Left forelimb (tissue), 1 donor: ENCODE measurements at regions not wholly inside any gene's neighbourhood (a gene's known extent, or its start where the extent isn't known, plus 50 kb on each side); places are given as distances from the start of the nearest gene placed in this dataset.
"Not testable (repeated sequence)": the region's sequence is repeated elsewhere in the genome, so short reads cannot be mapped to it uniquely, and the experiment has no call there.

Source experiments
- DNase-seq: peaks from one replicate; pipeline ENCODE4 v3.0.0-alpha.2; 2018; ENCODE audit warnings: low spot score

DNA sequence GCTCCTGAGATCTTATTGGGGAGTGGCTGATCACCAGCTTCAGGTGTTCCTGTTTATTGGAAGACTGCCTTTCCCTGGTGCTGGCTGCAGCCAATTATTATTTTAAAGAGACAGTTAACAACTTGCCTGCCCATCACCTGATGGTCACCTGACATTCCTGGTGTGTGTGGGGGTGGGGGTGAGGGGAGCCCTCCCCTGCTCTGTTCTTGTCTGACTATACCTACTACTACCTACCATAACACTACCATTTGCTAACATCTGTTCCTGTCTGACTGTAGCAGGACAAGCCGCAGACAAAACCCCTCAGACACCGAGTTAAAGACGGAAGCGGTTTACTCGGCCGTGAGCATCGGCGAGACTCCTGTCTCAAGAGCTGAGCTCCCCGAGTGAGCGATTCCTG, 54.9 kb upstream of the NBPF3 start:
- no peak for DNase-seq

GRCh38 chr1:21384620-21385019, 55.3 kb upstream of the NBPF3 start:
- no peak for DNase-seq

DNA sequence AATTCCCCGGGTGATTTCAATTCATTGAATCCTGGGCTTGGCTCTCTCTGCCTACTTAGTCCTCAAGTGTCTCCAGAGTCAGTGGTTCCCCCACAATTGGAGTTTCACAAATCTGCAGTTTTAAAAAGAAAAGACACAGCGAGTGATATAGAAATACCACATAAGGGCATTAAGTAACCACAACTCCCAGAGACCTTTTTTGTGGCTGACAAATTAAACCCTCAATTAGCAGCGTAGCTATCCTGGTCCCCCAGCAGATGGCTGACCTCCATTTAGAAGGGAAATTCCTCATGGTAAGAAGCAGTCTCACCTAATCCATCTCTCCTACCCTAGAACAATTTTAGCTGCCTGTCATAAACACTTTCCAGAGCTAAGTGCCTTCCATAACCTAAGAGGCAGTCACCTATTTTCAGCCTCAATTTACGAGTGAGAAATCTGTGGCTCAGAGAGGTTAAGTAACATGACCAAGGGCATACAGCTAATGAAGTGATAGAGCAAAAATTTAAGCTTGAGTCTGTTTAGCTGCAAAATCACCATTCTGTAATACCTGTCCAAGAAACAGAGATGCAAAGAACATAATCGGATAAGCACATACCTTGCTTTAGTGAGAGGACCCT, 56.0 kb upstream of the NBPF3 start:
- DNase-seq, result no peak

GRCh38 chr1:21381354-21381753, 58.6 kb upstream of the NBPF3 start:
- DNase-seq, result no peak

GRCh38 chr1:21380147-21380546, 59.8 kb upstream of the NBPF3 start:
- DNase-seq, result not testable (repeated sequence)

DNA sequence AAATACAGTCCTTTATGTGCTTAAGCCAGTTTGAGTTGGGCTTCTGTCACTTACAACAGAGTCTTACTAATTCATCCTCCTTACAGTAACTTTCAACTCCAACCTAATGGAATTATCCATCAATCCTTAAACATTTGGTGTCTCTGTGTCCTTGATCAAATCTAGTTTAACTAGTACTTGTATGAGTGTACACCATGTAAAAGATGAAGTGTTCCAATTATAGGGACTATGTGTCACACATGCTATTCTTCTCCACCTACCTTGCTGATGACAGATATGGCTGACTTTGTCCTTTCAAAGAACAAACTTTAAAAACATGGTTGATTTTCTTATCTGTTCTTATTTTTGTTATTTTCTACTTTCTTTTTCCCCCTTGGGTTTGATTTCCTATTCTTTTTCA, 60.4 kb upstream of the NBPF3 start:
- no peak for DNase-seq

DNA sequence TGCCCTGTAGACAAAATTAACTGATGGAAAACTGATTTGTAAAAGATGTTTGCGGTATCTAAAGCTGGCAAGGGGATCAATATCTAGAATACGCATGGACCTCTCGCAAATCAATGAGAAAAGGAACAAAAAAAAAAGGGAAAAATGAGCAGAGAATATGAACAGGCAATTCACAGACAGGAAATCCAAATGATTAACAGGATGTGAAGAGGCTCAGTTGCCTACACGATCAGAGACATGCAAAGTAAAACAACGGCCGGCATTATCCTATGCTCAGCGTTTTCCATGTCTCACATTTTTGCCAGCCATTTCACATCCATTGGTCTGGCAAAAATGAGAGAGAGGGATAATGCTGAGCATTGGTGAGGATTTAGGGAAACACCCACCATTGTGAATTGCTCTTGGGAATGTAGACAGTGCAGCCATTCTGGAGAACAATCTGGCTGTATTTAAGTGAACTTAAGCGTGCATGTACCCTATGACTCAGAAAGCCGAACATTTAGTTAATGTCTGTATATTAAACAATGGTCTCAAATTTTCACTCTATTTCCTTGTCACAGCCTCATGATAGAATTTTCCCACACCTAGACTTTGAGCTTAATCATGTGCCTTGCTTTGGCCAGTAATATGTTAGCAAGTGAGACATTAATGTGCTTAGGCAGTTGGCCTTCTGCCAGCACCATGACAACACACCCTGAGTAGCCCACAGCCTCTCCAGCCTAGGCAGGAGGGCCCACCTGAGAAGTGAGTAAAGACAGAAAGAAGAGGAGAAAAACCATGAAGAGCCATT, 61.0 kb upstream of the NBPF3 start:
- no peak for DNase-seq

- DNase-seq, result no peak
Observed at GRCh38 chr1:21372383-21372782, 67.6 kb upstream of the NBPF3 start.

DNA sequence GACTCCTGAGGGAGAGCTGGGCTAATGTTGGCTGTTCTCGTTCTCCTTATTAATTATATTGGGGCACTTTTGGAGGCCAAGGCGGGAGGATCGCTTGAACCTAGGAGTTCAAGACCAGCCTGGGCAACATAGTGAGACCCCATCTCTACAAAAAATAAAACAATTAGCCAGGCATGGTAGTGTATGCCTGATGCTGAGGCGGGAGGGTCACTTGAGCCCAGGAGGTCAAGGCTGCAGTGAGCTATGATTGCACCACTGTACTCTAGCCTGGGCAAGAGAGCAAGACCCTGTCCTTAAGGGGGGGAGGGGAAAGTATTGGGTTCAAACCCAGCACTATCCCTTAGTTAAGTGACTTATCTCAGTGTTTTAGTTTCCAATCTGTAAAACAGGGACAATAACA, 70.0 kb upstream of the NBPF3 start:
- DNase-seq, result no peak

DNA sequence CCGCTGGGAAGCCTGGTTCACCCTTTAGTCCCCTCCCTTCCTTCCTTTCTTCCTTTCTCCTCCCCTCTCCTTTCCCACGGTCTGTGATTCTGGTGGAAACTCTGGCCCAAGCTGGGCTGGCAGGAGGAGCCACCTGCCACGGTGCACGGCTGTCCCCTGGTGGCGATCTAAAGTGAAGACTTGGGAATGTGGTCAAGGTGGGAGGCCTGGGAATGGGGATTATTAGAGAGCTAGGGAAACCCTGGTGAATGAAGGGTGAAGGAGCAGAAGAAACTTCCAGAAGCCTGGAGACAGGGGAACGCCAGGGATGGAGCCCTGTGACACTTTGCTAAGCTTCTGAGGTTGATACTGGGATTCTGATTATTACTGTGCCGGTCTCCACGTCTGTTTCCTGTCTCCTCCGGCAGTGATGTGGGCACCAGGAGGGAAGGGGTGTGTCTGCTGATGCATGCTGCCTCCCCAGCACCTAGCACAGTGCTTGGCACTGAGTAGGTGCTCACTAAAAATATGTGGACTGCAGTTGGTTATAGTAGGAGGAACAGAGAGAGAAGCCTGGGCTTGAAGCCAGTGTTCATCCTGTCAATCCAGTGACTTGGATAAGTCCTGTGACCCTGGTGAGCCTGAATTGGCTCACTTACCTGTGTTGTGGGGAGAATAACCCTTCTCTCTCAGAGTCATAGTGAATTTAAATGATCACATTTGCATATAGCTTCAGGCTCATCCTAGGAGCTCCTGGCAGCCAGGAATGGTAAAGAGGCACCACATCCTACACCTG, 71.2 kb upstream of the NBPF3 start:
- peak; percentile 85 for DNase-seq

DNA sequence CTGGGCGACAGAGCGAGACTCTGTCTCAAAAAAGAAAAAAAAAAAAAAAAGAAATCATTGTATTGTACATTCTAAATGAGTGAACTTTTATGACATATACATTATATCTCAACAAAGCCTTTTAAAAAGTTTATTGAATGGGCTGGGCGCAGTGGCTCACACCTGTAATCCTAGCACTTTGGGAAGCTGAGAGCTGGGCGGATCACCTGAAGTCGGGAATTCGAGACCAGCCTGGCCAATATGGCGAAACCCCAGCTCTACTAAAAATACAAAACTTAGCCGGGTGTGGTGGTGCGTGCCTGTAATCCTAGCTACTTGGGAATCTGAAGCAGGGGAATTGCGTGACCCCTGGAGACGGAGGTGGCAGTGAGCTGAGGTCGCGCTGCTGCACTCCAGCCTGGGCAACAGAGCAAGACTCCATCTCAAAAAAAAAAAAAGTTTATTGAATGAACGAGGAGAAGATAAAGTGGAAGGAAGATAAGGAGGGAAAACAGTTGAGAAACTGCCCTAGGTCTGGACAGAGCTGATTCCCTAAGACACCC, 71.9 kb upstream of the NBPF3 start:
- not testable (repeated sequence) for DNase-seq

DNA sequence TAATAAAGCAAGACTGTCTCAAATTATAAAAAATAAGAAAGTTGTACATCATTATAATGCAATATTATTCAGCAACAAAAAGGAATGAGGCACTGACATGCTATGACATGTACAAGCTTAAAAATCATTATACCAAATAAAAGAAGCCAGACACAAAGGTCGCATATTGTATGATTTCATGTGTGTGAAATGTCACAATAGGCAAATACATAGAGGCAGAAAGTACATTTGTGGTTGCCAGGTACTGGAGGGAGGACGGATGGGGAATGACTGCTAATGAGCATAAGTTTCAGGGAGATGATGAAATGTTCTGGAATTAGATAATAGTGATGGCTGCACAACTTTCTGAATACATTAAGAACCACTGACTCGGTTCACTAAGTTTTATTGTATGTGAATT, 73.6 kb upstream of the NBPF3 start:
- no peak for DNase-seq

GRCh38 chr1:21365036-21365435, 74.8 kb upstream of the ECE1 start:
- no peak for DNase-seq

DNA sequence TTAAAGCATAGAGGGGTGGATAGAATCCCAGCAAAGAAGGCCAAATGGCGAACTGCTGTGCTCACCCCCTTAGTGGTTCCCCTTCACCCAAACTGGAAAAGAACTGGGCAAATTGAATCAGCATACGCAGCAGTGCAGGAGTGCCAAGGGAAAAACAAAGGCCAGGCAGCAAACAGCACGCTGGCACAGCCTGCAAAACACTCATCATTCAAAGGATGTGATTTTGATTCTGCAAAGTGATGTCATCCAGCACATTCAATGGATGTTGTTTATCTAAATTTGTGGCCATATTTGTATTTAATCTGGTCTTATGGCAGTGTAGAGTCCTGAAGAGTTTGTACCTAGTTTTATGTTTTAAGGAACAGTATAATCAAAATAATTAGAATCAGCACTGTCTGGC, 71.8 kb upstream of the ECE1 start:
- no peak for DNase-seq

- no peak for DNase-seq
Observed at GRCh38 chr1:21361506-21361905, 71.2 kb upstream of the ECE1 start.

DNA sequence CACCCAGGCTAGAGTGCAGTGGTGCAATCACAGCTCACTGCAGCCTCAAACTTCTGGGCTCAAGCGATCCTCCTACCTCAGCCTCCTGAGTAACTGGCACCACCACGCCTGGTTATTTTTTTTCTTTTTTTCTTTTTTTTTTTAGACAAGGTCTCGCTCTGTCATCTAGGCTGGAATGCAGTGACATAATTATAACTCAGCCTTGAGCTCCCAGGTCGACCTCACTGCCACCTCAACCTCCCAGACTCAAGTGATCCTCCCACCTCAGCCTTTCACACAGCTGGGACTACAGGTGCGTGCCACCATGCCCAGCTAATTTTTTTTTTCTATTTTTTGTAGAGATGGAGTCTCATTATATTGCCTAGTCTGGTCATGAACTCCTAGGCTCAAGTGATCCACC, 66.9 kb upstream of the ECE1 start:
- no peak for DNase-seq

DNA sequence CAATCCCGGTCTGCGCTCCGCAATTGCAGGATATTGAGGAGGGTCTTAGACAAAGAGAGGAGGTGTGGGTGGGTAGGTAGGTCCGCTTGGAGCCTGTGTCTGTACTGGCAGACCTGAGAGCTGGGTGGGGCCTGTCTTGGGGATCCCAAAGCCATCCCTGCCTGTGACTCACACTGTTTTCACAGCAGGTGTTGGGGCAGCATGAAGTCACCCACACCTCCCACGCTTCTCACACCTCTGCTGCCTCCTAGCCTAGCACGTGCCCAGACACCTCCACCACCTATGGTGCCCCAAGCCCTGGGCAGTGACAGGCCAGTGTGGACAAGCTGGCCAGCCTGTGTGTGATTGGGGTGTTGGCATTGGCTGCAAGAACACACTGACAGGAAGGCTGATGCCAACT, 65.7 kb upstream of the ECE1 start:
- no peak for DNase-seq

DNA sequence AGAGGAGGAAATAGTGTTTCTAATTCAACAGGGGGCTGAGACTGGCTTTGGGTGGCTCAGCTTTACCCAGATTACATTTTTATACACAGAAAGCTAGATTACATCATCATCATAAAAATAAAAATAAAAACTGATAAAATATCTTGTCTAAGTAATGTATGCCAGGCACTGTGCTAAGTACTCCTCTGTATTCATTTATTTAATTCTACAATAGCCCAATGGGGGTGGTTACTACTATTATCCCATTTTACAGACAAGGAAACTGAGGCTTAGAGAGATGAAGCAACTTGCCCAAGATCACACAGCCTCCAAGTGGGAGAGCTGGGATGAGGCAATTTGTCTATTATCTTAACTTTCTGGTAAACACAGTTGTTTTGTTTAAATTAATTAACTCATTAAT, 62.3 kb upstream of the ECE1 start:
- no peak for DNase-seq

DNA sequence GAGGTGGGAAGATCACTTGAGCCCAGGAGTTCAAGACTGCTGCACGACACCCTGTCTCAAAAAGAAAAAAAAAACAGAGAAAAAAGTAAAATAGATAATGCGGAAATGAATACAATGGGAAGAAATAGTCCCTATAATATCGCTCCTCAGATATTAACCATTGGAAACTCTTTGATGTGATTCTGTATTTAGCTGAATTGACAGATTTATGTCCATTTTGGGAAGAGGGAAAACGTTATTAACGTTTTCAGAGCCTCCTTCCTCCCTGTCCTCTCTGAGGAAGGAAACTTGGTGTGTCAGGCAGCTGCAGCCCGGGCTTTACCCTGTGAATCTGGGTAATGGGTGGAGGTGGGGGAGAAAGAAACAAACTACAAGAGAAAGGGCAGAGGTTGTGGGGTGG, 61.6 kb upstream of the ECE1 start:
- no peak for DNase-seq

DNA sequence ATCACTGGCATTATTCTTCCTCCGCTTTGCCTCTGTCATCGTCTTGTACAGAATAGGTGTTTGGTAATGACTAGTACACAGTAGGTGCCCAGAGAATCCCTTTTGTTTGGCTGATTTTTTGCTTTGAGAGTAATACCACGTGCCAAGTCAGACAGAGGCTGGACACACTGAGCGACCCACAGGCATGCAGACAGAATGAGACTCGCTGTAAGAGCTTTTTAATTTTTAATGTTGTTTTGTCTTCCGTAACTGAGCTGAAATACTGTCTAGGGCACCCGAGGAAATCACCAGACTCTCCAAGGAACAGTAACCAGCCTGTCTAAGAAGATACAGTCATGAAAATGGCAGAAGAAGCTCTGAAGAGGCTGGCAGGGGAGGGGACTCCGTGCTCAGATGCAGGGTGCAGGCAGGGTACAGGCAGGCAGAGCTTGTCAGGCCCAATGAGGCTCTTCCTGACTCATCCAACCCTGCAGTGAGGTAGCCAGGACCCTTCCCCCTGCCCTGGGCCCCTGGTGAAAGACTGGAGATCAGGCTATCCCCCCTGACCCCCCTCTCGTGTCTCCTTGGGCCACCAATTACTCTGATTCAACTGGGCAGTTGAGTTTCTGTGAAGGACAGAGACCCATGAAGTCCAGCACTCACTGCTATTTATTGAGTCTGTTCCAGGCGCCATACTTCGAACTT, 60.1 kb upstream of the ECE1 start:
- DNase-seq, result no peak

DNA sequence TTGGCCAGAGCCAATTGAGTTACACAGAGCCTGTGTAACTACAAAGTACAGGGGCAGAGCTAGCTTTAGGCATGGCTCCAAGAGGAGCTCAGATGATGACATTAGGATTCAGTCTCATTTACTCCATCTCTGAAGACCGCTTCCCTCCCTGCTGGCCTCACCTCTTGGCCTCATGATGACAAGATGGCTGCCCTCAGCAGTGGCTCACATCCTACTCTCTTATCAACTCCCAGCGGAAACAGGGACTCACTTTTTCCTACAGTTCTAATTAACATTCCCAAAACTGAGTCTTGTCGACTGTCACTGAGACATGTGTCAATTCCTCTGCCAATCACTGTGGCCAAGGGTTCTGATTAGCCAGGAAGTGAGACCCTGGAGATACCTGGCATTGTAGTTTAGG, 59.4 kb upstream of the ECE1 start:
- no peak for DNase-seq

GRCh38 chr1:21347072-21347581, 56.9 kb upstream of the ECE1 start:
- DNase-seq, result no peak
